Inferior parietal cortex (tissue), 1 donor: ENCODE measurements at regions not wholly inside any gene's neighbourhood (a gene's known extent, or its start where the extent isn't known, plus 50 kb on each side); places are given as distances from the start of the nearest gene placed in this dataset.
"Not testable (repeated sequence)": the region's sequence is repeated elsewhere in the genome, so short reads cannot be mapped to it uniquely, and the experiment has no call there.

ENCODE experiments used
- DNase-seq: peaks from one replicate; pipeline ENCODE4 v3.0.0-alpha.2; 2016; ENCODE audit errors: extremely low spot score

DNA sequence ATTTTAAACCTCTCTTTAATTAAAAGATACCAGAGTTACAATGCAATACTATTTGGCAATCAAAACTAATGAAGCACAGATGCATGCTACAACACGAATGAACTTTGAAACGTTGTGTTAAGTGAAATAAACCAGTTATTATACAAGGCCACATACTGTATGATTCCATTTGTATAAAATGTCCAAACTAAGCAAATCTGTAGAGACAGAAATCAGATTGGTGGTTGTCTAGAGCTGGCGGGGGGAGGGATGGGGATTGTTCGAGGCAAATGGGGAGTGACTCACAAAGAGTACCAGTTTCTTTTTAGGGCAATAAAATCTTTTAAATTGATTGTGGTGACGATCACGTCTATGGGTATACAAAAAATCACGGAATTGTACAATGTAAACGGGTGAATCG lies 677.0 kb downstream of the NTRK3 start:
- DNase-seq: no peak

DNA sequence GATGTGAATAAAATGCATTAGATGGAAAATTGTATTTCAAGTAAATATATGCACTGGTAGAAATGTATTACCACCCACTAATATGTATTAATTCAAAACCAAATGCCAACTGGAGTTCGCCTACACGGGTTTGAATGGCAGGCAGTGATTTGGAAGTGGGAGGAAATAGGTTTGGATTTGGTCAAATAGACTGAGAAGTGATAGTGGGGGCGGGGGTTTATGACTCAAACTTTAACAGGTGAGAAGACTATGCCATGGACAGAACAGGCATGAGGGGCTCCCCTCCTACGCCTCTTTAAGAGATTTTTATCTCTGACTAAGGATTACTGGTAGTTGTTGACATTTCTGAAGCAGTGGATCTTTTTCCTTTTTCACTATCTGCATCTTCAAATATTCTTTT lies 677.8 kb downstream of the NTRK3 start:
- no peak for DNase-seq

DNA sequence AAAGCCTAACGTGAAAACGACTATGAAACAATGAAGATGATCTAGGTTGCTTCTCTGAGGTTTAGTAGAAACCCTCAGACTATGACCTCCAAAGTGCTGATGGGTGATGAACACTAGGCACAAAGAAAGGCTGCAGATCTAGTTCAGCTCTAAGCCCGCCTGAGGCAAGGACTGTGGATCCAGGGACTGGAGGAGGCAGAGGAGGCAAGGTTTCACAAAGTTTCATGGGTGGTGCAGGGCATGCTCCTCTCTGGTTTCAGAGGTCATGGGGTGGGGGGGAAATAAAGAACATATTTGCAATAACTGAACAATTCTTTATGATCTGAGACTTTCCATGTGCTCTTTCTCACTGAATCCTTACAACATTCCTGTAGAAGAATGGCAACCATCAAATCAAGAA lies 679.2 kb downstream of the NTRK3 start:
- no peak for DNase-seq

DNA sequence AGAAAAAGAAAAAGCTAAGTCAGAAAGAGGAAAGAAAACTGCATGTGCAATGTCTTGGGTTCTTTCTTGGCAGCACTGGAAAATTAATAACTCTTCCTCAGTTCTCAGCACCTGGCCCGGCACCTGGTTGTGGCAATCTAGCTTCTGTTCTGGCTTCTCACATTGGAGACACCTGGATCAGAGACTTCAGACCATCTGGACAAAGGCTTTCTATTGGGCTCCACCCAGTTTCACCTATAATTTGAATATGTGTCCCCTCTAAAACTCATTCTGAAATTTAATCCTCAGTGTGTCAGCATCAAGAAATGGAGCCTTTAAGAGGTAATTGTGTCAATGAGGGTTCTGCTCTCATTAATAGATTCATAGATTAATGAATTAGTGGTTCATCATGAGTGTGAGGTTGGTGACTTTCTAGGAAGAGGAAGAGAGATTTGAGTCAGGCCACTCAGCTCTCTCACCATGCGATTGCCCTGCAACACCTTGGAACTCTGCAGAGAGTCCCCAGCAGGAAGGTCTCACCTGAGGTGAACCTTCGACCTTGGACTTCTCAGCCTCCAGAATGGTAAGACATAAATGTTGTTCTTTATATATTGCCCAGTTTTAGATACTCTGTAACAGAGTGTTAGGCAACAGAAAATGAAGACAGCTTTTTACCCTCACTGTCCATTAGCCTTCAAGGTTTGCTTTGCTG lies 679.9 kb downstream of the NTRK3 start:
- DNase-seq: no peak

DNA sequence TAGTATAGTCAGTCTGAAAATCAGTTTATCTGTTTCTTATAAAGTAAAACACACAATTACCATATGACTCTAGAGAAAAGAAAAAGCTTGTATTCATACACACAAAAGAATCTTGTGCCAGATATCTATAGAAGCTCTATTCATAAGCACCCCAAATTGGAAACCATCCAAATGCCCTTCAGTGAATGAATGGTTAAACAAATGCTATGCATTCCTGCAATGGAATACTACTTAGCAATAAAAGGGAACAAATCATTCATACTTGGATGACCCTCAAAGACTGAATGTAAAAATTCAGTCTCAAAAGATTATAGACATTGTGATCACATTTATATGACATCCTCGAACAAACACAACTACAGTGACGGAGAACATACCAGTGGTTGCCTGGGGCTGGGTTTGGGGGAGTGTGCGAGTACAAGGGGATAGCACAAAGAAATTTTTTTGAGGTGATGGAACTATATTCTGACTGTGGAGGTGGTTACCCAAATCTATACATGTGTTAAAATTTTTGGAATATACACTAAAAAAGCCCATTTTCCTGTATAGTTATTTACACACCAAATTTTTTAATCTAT lies 680.6 kb downstream of the NTRK3 start:
- DNase-seq: no peak

DNA sequence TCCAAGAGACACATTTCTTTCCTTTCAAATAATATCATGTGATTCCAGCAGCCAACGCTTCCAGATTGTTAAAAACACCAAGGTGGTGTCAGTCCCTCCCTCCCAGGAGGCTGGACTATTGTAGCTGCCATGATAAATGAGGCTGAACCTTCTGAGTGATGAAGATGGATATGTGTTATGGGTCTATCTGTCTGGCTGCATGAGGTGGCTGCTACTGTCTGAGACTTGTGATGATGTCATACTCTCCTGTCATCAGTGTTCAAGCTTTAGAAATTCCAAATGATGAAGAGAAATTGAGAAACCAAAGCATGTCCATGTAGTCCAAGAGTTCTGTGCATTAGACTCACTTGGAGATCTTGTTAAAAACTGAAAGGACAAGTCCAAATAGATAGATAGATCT lies 683.0 kb downstream of the NTRK3 start:
- no peak for DNase-seq

DNA sequence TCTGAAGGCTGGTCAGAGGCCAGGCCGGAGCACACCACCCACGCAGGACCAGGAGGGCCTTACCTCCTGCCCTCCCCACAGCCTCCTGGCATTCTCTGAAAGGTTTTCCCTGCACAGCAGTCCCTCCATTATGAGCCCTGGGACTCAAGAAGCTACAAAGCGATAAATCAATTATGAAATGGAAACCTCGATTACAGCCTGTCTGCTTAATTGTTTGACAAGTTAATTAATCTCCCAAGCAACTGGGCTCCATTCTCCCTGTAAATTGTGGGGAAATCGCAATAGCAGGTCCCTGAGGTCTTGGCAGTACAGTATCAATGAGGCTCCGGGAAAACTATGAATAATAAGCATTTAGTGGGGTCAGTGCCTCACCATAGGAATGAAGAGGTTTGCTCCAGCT lies 683.5 kb downstream of the NTRK3 start:
- DNase-seq: no peak

DNA sequence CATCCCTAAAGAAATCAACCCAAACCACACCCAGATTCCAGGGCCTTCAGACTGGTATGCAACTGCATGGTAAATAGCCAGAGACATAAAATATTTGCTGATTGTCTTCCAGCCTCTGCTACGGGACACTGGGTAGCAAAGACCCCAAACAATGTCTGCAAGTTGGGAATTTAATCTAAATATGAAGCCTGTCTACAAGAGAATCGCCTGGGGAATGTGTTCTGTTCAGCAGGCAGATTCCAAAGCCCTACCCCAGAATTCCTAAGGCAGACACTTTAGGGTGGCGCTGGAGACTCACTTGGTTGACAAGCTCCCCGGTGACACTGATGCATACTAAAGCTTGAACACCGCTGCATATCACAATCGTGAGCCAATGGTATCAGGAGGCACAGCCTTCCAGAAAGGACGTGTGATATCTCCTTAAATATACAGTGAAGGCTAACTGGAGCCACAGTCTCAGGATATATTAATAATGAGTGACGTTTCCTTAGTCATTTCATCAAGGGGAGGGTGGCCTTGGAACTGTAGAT lies 684.1 kb downstream of the NTRK3 start:
- DNase-seq: no peak

DNA sequence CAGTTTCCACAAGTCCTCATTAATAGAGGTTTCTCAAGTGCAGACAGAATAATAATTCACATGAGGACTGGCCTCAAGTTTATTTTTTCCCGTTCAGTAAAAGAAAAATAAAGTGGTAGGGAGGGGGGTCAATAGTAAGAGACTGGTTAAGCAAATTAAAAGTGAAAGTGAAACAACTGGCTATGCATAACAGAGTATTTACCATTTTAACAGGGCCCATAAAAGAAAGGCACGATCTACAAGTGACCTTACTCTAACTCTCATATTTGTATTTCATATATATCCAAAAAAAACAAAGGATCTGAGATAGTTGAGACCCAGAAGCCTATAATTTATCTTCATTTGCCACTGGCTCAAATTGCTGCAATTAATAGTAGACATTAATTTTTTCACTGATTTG lies 686.3 kb downstream of the NTRK3 start:
- DNase-seq: no peak

DNA sequence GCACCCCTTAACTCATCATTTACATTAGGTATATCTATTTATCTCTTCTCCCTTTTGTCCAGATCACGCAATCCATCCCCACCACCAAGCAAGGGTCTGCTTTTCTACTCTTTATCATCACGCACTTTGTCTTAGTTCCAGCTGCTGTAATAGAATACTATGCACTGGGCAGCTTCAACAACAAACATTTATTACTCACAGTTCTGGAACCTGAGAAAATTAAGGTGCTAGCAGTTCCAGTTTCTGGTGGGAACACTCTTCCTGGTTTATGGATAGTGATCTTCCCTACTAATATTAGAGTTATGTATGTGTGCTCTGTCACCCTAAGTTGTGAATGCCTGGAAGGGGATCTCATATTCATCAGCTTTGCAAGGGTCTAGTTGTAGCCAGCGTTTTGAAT lies 687.0 kb downstream of the NTRK3 start:
- no peak for DNase-seq

DNA sequence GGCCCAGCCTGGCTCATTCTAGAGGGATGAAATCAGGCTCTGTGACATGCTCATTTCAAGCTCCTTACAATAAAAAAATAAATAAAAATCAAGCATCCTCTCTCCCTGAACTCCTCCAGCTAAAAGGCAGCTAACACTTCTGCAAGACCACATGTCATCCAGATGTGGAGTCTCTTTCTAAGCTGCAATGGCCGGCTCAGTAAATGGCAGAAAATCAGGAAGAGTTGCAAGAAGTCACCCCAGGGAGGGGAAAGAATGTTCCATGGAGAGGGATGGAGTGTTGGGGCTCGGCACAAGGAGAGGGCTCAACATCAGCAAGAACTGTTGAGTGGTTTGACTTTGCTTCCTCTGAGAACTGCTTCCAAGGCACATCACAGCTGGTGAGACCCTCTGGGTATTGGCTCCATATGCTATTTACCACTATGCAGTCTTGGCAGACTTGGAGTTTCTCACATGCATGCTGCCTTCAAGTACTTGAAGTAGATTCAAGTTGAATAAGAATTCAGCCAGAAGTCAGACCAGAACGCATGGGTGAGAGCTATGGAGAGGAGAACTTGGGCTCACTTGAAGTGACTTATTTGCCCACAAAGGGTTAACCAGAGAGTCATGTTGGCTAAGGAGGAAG lies 689.0 kb downstream of the NTRK3 start:
- DNase-seq: no peak

DNA sequence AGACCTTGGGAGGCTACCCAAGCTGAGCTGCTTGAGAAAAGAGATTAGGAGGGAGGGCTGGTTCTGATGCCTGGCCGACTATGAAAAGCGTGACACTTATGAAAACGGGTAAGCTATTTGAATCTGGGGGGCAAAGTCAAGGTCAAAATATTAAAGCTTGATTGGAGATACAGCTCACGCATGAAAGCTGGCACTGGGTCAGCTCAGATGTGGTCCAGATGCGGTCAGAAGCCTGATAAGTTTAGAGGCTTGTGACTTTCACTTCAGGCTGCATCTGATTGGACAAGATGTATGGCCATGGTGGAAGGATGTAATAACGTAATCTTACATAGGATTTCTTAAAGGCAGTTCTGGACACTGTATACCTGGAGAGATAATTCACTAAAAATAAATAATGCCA lies 690.3 kb downstream of the NTRK3 start:
- no peak for DNase-seq

DNA sequence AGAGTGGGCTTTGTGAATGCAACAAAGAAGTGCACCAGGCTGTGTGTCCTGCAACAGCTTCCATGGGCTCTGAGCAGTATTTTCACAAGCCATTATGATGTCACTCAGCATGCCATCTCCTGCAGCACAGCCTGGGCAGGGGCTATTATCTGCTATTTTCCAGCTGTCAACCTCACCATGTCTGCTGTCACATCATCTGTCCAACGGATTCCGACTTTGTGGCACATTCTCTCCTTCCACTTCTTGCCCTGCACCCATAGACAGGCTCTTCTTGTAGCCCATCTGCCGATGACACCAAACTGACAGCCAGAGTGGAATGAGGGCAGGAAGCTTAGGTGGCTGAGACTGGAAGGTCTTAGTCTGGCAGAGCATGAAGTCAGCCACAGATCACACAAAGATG lies 691.9 kb downstream of the NTRK3 start:
- no peak for DNase-seq

DNA sequence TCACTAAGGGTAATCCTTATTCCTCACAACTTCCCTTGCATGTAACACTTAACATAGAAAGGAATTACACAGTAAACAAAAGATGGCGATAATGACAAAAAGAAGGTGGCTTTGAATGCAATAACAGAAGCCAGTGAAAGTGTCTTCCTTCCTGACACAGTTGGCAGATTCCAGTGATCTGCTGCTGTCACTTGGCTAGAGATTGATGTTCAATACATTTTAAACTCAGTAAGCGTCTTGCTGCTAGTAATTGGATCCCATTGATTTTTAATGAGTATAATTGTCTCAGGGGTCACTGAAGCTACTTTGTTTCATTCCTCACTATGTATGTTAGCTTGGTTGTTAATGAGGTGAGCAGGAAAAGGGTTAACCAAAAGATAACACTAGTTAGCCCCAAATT lies 692.7 kb downstream of the NTRK3 start:
- DNase-seq: no peak

DNA sequence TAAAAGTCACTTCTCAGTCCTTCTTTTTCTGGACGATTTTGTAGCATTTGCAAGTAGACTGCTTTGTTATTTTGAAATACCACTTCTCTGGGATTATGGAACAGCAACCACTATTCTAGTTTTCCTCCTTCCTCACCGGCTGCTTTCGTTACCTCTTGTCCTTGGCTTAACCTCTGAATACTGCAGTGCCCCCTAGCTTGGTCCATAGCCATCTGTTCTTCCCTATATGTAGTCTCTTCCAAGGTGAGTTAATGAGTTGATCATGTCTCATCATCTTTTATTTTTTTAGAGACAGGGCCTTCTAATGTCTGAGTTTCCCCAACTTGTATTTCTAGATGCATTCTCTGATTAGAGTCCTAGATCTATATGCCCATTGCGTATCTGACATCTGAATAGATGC lies 694.3 kb downstream of the NTRK3 start:
- DNase-seq: no peak

DNA sequence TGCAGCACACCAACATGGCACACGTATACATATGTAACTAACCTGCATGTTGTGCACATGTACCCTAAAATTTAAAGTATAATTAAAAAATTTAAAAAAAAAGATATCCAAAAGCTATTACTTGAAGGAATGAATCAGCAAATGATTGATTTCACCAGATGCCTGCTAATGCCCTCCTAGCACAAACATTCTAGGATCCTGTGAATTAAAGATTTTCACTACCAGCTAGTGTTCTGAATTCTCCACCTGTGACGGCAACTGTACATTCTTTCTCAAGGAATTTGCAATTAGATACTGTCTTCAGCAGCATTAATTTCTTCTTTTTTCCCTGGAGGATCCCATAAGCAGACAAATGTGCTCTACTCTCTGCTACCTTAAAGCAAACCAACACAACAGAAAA lies 694.9 kb downstream of the NTRK3 start:
- no peak for DNase-seq

DNA sequence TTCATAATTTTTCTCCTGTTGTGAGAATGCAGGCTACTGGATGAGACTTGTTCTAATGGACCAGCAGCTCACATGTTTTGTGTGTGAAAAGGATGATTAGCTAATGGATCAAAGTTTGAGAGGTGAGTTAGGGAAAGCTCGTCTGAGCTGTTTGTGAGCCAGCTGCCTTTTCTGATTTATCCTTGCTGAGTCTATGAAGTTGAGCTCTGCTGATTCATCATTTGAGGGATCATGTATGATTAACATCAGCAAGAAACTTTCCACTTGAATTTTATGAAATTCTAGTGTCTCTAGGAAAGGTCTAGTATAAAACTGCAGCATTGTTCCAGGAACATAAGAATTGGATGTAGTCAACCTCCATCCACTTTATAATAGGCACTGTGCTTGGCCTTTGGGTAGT lies 698.7 kb downstream of the NTRK3 start:
- no peak for DNase-seq

DNA sequence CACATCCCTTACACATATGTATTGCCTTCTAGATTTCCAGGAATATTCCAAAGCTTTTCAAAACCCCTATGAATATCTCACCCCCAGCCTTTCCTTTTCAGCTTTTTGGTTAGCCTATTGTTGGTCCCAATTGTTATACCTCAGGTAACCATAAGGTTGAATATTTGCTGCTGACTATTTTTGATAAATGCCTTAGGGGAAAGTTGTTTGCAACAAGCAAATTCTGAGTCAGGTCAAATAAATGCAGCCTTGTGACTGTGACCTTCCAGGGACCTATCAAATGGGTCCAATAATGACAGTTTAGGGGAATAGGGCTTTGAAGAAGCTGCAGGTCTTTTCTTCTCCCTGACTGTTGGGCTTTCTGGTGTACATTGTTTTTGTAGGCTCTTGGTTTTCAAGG lies 699.7 kb downstream of the NTRK3 start:
- DNase-seq: no peak

DNA sequence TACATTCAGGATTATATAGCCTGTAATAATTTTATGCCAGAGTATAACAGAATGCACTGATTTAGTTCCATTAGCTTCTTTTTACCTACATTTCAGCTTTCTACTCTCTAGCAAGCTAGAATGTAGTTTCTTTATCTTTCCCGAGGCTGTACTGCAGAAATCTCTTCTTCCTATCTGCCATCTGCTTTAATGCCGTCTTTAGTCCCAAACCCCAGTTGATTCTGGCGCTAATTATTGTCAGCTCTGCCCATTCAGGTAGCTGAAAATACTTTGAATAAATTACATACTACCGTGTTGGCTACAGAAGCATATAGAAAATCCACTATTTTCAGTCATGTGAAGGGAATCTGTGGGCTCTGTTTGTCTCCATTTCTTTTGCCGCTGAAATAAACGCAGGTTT lies 706.7 kb downstream of the NTRK3 start:
- no peak for DNase-seq

DNA sequence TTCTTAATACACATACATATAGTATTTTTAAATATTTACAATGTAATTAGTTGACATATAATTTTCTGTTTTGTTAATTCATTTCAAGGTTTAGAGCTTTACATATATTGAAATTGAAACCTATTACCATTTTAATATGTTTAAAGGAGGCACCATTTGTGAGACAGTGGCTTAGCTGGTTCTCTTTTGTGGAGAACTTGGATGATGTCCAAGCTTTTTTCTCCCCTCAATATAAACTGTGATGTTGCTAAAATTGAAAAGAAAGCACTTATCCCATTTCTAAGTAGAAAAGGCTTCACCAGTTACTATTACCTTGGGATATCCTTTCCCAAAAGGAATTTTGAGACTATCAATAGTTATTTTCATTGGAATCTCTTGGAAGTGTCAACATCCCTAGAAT lies 707.2 kb downstream of the NTRK3 start:
- no peak for DNase-seq

DNA sequence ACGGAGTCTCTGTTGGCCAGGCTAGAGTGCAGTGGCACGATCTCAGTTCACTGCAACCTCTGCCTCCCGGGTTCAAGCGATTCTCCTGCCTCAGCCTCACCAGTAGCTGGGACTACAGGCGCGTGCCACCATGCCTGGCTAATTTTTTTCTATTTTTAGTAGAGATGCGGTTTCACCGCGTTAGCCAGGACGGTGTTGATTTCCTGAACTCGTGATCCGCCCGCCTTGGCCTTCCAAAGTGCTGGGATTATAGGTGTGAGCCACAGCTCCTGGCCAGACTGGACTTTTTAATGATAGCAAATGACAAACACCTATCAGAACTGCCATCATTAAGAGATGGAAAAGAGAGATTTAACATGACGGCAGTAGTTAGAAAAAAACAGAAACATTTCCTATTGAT lies 707.9 kb downstream of the NTRK3 start:
- not testable (repeated sequence) for DNase-seq

DNA sequence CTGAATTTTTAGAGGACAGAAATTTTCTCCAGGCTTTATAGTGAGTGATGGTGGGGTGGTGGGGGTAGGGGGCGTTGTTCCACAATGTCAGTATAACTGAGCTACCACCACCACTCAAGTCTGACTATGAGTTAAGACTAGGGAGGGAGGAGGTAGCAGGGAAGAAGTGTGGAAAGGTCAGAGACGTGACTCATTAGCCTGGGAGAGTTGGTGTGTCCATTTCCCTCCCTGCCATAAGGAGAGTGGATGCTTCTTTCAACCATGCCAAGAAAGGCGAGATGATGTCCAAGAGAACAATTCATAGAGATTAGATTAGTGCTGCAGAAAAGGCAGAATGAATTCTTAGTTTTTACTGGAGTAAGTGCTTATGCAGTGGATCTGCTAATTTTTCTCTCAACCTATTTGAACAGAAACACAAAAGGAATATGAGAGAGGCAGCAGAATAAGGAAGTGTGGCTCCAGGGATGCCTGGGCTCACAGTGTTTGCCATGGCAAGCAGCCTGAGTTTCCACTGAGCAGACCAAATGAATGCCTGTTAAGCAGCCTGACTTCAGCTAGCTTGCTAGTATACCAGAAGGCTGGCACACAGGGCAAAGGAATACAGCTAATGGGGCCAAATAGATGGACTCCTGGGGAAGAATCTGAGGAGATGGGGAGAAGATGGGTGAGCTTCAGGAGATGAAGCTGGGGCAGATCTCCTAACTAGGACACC lies 708.9 kb downstream of the NTRK3 start:
- no peak for DNase-seq

DNA sequence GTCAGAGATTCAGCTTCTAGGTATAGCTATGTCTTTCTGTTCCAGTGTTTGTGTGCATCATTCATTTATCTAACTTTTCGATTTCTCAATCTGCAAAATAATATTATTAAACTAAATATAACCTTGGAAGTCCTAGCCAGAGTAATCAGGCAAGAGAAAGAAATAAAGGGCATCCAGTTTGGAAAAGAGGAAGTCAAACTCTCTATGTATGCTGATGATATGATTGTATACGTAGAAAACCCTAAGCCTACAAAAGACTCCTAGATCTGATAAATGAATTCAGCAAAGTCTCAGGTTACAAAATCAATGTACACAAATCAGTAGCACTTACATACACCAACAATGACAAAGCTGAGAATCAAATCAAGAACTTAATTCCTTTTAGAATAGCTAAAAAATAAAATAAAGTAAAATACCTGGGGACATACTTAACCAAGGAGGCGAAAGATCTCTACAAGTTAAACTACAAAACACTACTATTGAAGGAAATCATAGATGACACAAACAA lies 718.2 kb downstream of the NTRK3 start:
- DNase-seq: no peak
